ENCODE measurements at regions not wholly inside any gene's neighbourhood (a gene's known extent, or its start where the extent isn't known, plus 50 kb on each side); places are given as distances from the start of the nearest gene placed in this dataset.

GRCh38 chr10:2917926-2918325, 149.4 kb upstream of the PFKP start:
- H3K27ac ChIP-seq, result no peak overlapping the region
- no peaks in the 10 kb centered on the region for H3K4me1 ChIP-seq
- DNase-seq, result no peak
- H3K9me3 ChIP-seq, result no peaks in the 10 kb centered on the region
- H3K36me3 ChIP-seq, result no peaks in the 10 kb centered on the region
- H3K27me3 ChIP-seq, result peaks cover 0 to 22% of the 10 kb centered on the region in 2 donors
- no peak for TF ChIP-seq CTCF (IDR thresholded peaks at IDR 0.05)
- intact Hi-C loops (cut with DNase I; ENCODE audit: low total_unique reads), result no loop called here
- no peak overlapping the region for H3K4me3 ChIP-seq

- Histone ChIP-seq H3K27me3 (peaks cover 0 to 27% of the 10 kb centered on the region in 2 donors), H3K4me3 (no peak overlapping the region)
- no peak for TF ChIP-seq CTCF (IDR thresholded peaks at IDR 0.05)
These were observed 151.9 kb upstream of the PFKP start for GRCh38 chr10:2915412-2915811.

GRCh38 chr10:2914741-2915140, 152.6 kb upstream of the PFKP start:
- Histone ChIP-seq H3K9me3 (no peaks in the 10 kb centered on the region), H3K27me3 (peaks cover 0 to 27% of the 10 kb centered on the region in 2 donors), H3K27ac (no peak overlapping the region), H3K4me1 (no peaks in the 10 kb centered on the region), H3K4me3 (no peak overlapping the region), H3K36me3 (no peaks in the 10 kb centered on the region)
- no peak for TF ChIP-seq CTCF (IDR thresholded peaks at IDR 0.05)
- intact Hi-C loops (cut with DNase I; ENCODE audit: low total_unique reads), result no loop called here
- DNase-seq, result no peak

More at GRCh38 chr10:2915412-2915811, 151.9 kb upstream of the PFKP start:
- intact Hi-C loops (cut with DNase I; ENCODE audit: low total_unique reads), result no loop called here
- no peak overlapping the region for H3K27ac ChIP-seq
- no peaks in the 10 kb centered on the region for H3K36me3 ChIP-seq
- no peaks in the 10 kb centered on the region for H3K9me3 ChIP-seq
- DNase-seq, result no peak
- H3K4me1 ChIP-seq, result no peaks in the 10 kb centered on the region

GRCh38 chr10:2913474-2913873, 153.9 kb upstream of the PFKP start:
- Histone ChIP-seq H3K27me3 (peaks cover 0 to 27% of the 10 kb centered on the region in 2 donors), H3K4me3 (no peak overlapping the region), H3K36me3 (no peaks in the 10 kb centered on the region), H3K9me3 (no peaks in the 10 kb centered on the region), H3K27ac (no peak overlapping the region), H3K4me1 (no peaks in the 10 kb centered on the region)
- DNase-seq, result no peak
- intact Hi-C loops (cut with DNase I; ENCODE audit: low total_unique reads), result no loop called here
- TF ChIP-seq CTCF (IDR thresholded peaks at IDR 0.05), result no peak

- no peaks in the 10 kb centered on the region for H3K9me3 ChIP-seq
- intact Hi-C loops (cut with DNase I; ENCODE audit: low total_unique reads), result no loop called here
- no peaks in the 10 kb centered on the region for H3K4me1 ChIP-seq
- H3K36me3 ChIP-seq, result no peaks in the 10 kb centered on the region
- no peak for DNase-seq
- H3K27ac ChIP-seq, result no peak overlapping the region
- peaks cover 0 to 27% of the 10 kb centered on the region in 2 donors for H3K27me3 ChIP-seq
- TF ChIP-seq CTCF (IDR thresholded peaks at IDR 0.05), result no peak
- H3K4me3 ChIP-seq, result no peak overlapping the region
These were observed 156.7 kb upstream of the PFKP start for GRCh38 chr10:2910656-2911055.

GRCh38 chr10:2909921-2910320, 157.4 kb upstream of the PFKP start:
- Histone ChIP-seq H3K27ac (no peak overlapping the region), H3K9me3 (no peaks in the 10 kb centered on the region), H3K4me3 (no peak overlapping the region), H3K36me3 (no peaks in the 10 kb centered on the region), H3K27me3 (peaks cover 0 to 27% of the 10 kb centered on the region in 2 donors), H3K4me1 (no peaks in the 10 kb centered on the region)
- no peak for DNase-seq
- TF ChIP-seq CTCF (IDR thresholded peaks at IDR 0.05), result no peak
- intact Hi-C loops (cut with DNase I; ENCODE audit: low total_unique reads), result no loop called here

All from tibial artery (tissue), 4 donors.